DND-41 (cell line): ENCODE measurements at regions not wholly inside any gene's neighbourhood (a gene's known extent, or its start where the extent isn't known, plus 50 kb on each side); places are given as distances from the start of the nearest gene placed in this dataset.

ENCODE experiments used
- ATAC-seq: fragments of 200-7000 bp; cut with Tn5 transposase; 3 replicates; pipeline ENCODE4 v1.9.1; 2021; ENCODE audit warnings: low read depth; ENCODE audit not compliant: insufficient read depth
- DNase-seq: peaks from one replicate; pipeline ENCODE4 v3.0.0-alpha.2; 2020
- H2AFZ ChIP-seq: 2 replicates; pipeline ENCODE4 v1.6.0; 2012; ENCODE audit warnings: low read depth, low read length
- H3K27ac ChIP-seq: 2 replicates; pipeline ENCODE4 v1.5.1; 2012; ENCODE audit warnings: low read length, inconsistent platforms
- H3K27me3 ChIP-seq: fragments of 200-600 bp; sonication (generic); 2 replicates; pipeline ENCODE4 v1.6.0; 2012; ENCODE audit warnings: low read length, mild to moderate bottlenecking, inconsistent platforms; ENCODE audit not compliant: insufficient read depth, poor library complexity
- H3K36me3 ChIP-seq: 2 replicates; pipeline ENCODE4 v1.5.1; 2012; ENCODE audit warnings: low read length, inconsistent platforms; ENCODE audit not compliant: insufficient read depth
- H3K4me1 ChIP-seq: 2 replicates; pipeline ENCODE4 v1.5.1; 2012; ENCODE audit warnings: mild to moderate bottlenecking, low read length; ENCODE audit not compliant: insufficient read depth
- H3K4me2 ChIP-seq: 2 replicates; pipeline ENCODE4 v1.6.0; 2012; ENCODE audit warnings: mild to moderate bottlenecking, moderate library complexity, low read length, inconsistent platforms; ENCODE audit not compliant: insufficient read depth
- H3K4me3 ChIP-seq, 2 experiments: fragments of 200-600 bp in 1 of 2; shearing (Covaris generic) in 1 of 2; 2 replicates each; pipeline ENCODE4 v1.5.1; 2012 to 2016; ENCODE audit warnings: inconsistent platforms in 2 of 2, low read length in 2 of 2, mild to moderate bottlenecking in 2 of 2, low read depth in 1 of 2, moderate library complexity in 1 of 2
- H3K79me2 ChIP-seq: 2 replicates; pipeline ENCODE4 v1.6.0; 2012; ENCODE audit warnings: low read length, inconsistent platforms; ENCODE audit not compliant: insufficient read depth
- H3K9ac ChIP-seq: 2 replicates; pipeline ENCODE4 v1.6.0; 2012; ENCODE audit warnings: low read depth, mild to moderate bottlenecking, inconsistent platforms, low read length, moderate library complexity
- H3K9me3 ChIP-seq: 2 replicates; pipeline ENCODE4 v1.5.1; 2012; ENCODE audit warnings: low read length, moderate library complexity, mild to moderate bottlenecking, inconsistent platforms; ENCODE audit not compliant: insufficient read depth, severe bottlenecking
- H4K20me1 ChIP-seq: 2 replicates; pipeline ENCODE4 v1.6.0; 2012; ENCODE audit warnings: low read length; ENCODE audit not compliant: insufficient read depth
- CTCF ChIP-seq: IDR thresholded peaks from 2 replicates; pipeline ENCODE4 v1.5.1; 2012; ENCODE audit warnings: borderline replicate concordance, low read length, moderate library complexity, mild to moderate bottlenecking; ENCODE audit not compliant: poor library complexity, severe bottlenecking; ENCODE audit errors: extremely low read depth
- EZH2 ChIP-seq: IDR thresholded peaks from 3 replicates; pipeline ENCODE4 v1.6.1; 2012; ENCODE audit warnings: borderline replicate concordance, low read depth, mild to moderate bottlenecking, moderate library complexity, low read length, inconsistent platforms; ENCODE audit not compliant: severe bottlenecking

- H3K9me3 ChIP-seq: no peaks in the 10 kb centered on the region
- no peaks in the 10 kb centered on the region for H3K79me2 ChIP-seq
- H3K4me3 ChIP-seq: no peak overlapping the region
- no peak for TF ChIP-seq EZH2
- TF ChIP-seq CTCF: no peak
- H3K27me3 ChIP-seq: peaks cover 50% of the 10 kb centered on the region
- no peak for ATAC-seq
- H3K9ac ChIP-seq: no peak overlapping the region
- no peaks in the 10 kb centered on the region for H3K36me3 ChIP-seq
- H3K4me2 ChIP-seq: no peak overlapping the region
- no peaks in the 10 kb centered on the region for H3K4me1 ChIP-seq
- no peak overlapping the region for H2AFZ ChIP-seq
- H3K27ac ChIP-seq: no peak overlapping the region
- no peak for DNase-seq
- H4K20me1 ChIP-seq: no peaks in the 10 kb centered on the region; the same call in 1 of the 2 replicates
These were observed 83.7 kb downstream of the DAD1 start for GRCh38 chr14:22505309-22505696.

GRCh38 chr14:22502551-22502950, 86.5 kb downstream of the DAD1 start:
- no peaks in the 10 kb centered on the region; the same call in 1 of the 2 replicates for H4K20me1 ChIP-seq
- no peaks in the 10 kb centered on the region for H3K9me3 ChIP-seq
- no peaks in the 10 kb centered on the region for H3K36me3 ChIP-seq
- TF ChIP-seq EZH2 (no peak), CTCF (no peak)
- H2AFZ ChIP-seq: no peak overlapping the region
- H3K4me1 ChIP-seq: no peaks in the 10 kb centered on the region
- H3K27me3 ChIP-seq: peaks cover 52% of the 10 kb centered on the region
- DNase-seq (no peak), ATAC-seq (no peak)
- no peaks in the 10 kb centered on the region for H3K79me2 ChIP-seq
- no peak overlapping the region for H3K9ac ChIP-seq
- H3K27ac ChIP-seq: no peak overlapping the region
- no peak overlapping the region for H3K4me2 ChIP-seq
- H3K4me3 ChIP-seq: no peak overlapping the region

GRCh38 chr14:22502007-22502406, 87.0 kb downstream of the DAD1 start:
- Histone ChIP-seq H3K36me3 (no peaks in the 10 kb centered on the region), H3K27me3 (peaks cover 52% of the 10 kb centered on the region), H3K9ac (no peak overlapping the region), H4K20me1 (no peaks in the 10 kb centered on the region; the same call in 1 of the 2 replicates), H2AFZ (no peak overlapping the region), H3K4me3 (no peak overlapping the region), H3K4me2 (no peak overlapping the region), H3K79me2 (no peaks in the 10 kb centered on the region), H3K4me1 (no peaks in the 10 kb centered on the region), H3K9me3 (no peaks in the 10 kb centered on the region), H3K27ac (no peak overlapping the region)
- DNase-seq (no peak), ATAC-seq (no peak)
- TF ChIP-seq CTCF (no peak), EZH2 (no peak)
